PC-3 (cell line): ENCODE measurements at regions not wholly inside any gene's neighbourhood (a gene's known extent, or its start where the extent isn't known, plus 50 kb on each side); places are given as distances from the start of the nearest gene placed in this dataset.

Source experiments
- ATAC-seq: fragments of 200-7000 bp; cut with Tn5 transposase; 2 replicates; pipeline ENCODE4 v1.9.1; 2020; ENCODE audit warnings: mild to moderate bottlenecking, moderate library complexity
- BruUV-seq: library from RNA; stranded (reverse); fragments of 400-500 nt; replicated peaks from 2 replicates; lab custom pipeline; 2021; lab: Mats Ljungman, UMichigan
- CTCF ChIA-PET: fragments of 300-600 bp; sonication (Branson Sonifier 250); formaldehyde crosslinking; loops from one replicate; lab custom pipeline; 2022; ENCODE audit warnings: antibody characterized with exemption; lab: Charles Lee
- POLR2A ChIA-PET: fragments of 300-600 bp; sonication (Branson Sonifier 250); formaldehyde crosslinking; loops from one replicate; lab custom pipeline; 2022; ENCODE audit warnings: antibody characterized with exemption; ENCODE audit not compliant: unreplicated experiment; lab: Charles Lee
- DNase-seq: peaks from one replicate; pipeline ENCODE4 v3.0.0-alpha.2; 2015
- H2AFZ ChIP-seq: fragments of 300-600 bp; sonication (generic); 2 replicates; pipeline ENCODE4 v1.6.0; 2016; ENCODE audit warnings: antibody characterized with exemption, low read length
- H3F3A ChIP-seq: fragments of 300-600 bp; sonication (generic); one replicate; pipeline ENCODE4 v1.6.0; 2017; ENCODE audit warnings: antibody characterized with exemption, low read length, control low read depth, mild to moderate bottlenecking; ENCODE audit not compliant: unreplicated experiment
- H3K27ac ChIP-seq: fragments of 300-600 bp; sonication (generic); 2 replicates; pipeline ENCODE4 v1.5.1; 2016; ENCODE audit warnings: mild to moderate bottlenecking, low read length
- H3K27me3 ChIP-seq: fragments of 300-600 bp; sonication (generic); 2 replicates; pipeline ENCODE4 v1.6.1; 2016; ENCODE audit warnings: low read length, mixed read lengths
- H3K36me3 ChIP-seq: fragments of 300-600 bp; sonication (generic); 2 replicates; pipeline ENCODE4 v1.6.1; 2016; ENCODE audit warnings: low read depth, mixed run types, low read length, mixed read lengths
- H3K4me1 ChIP-seq: fragments of 300-600 bp; sonication (generic); 2 replicates; pipeline ENCODE4 v1.5.1; 2016; ENCODE audit warnings: low read length; ENCODE audit not compliant: insufficient read depth
- H3K4me2 ChIP-seq: fragments of 300-600 bp; sonication (generic); 2 replicates; pipeline ENCODE4 v1.6.0; 2016; ENCODE audit warnings: low read length
- H3K4me3 ChIP-seq: fragments of 300-600 bp; sonication (generic); 2 replicates; pipeline ENCODE4 v1.5.1; 2016; ENCODE audit warnings: mild to moderate bottlenecking, low read length, mixed read lengths
- H3K79me2 ChIP-seq: fragments of 300-600 bp; sonication (generic); 2 replicates; pipeline ENCODE4 v1.6.1; 2017; ENCODE audit warnings: low read length, mixed read lengths
- H3K9ac ChIP-seq: fragments of 300-600 bp; sonication (generic); 2 replicates; pipeline ENCODE4 v1.6.0; 2016; ENCODE audit warnings: mild to moderate bottlenecking, low read length
- H3K9me2 ChIP-seq: fragments of 300-600 bp; sonication (generic); replicated peaks from 2 replicates; pipeline ENCODE4 v1.6.1; 2016; ENCODE audit warnings: mixed run types, low read length, mixed read lengths
- H3K9me3 ChIP-seq: fragments of 300-600 bp; sonication (generic); 2 replicates; pipeline ENCODE4 v1.6.1; 2016; ENCODE audit warnings: low read length, mixed read lengths
- H4K20me1 ChIP-seq: fragments of 300-600 bp; sonication (generic); 2 replicates; pipeline ENCODE4 v1.6.1; 2016; ENCODE audit warnings: low read length, mixed read lengths
- EZH2 ChIP-seq: fragments of 300-600 bp; sonication (generic); IDR thresholded peaks from one replicate; pipeline ENCODE4 v1.6.1; 2017; ENCODE audit warnings: antibody characterized with exemption, mild to moderate bottlenecking, low read length; ENCODE audit not compliant: unreplicated experiment
- EZH2phosphoT487 ChIP-seq: fragments of 300-600 bp; sonication (generic); IDR thresholded peaks from 2 replicates; pipeline ENCODE4 v1.6.1; 2018; ENCODE audit warnings: mild to moderate bottlenecking, antibody characterized with exemption, low read length, borderline replicate concordance
- intact Hi-C: fragments of 100-400 bp; cut with micrococcal nuclease; formaldehyde crosslinking; loops from 2 replicates; pipeline ENCODE4 v1.9.0; 2023
- TF ChIP-seq, protein P1 (sequence below): fragments of 300-600 bp; sonication (generic); conservative IDR thresholded peaks from 2 replicates; pipeline ENCODE4 v1.5.1; 2017; ENCODE audit warnings: antibody characterized with exemption, low read depth, mild to moderate bottlenecking, low read length

DNA sequence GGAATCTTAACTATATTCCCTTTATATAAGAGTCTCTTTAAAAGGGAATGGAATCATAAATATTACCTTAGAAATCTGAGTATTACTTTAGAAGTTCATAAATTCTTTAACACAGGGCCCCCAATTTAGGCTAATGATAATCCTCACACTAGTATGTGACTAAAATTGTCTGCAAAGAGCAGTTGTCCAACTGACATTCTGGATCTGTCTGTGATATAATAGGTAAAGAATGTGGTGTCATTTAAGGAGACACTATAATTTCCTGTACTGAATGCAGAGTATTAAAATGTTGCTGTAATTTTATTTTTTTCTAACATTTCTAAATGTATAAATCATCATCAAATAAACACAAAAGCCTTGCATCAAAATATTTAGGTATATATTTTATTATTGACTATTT, 128.5 kb upstream of the DST start:
- POLR2A ChIA-PET: no interaction called here
- Histone ChIP-seq H2AFZ (no peak overlapping the region), H3F3A (no peaks in the 10 kb centered on the region), H3K4me2 (peak overlapping the region; percentile 47), H3K79me2 (peaks cover 36% of the 10 kb centered on the region), H3K4me3 (no peak overlapping the region), H3K27ac (no peak overlapping the region), H3K9me3 (no peaks in the 10 kb centered on the region), H3K27me3 (no peaks in the 10 kb centered on the region), H3K4me1 (peaks cover 33% of the 10 kb centered on the region), H4K20me1 (no peaks in the 10 kb centered on the region), H3K9me2 (no peaks in the 10 kb centered on the region), H3K36me3 (no peaks in the 10 kb centered on the region), H3K9ac (no peak overlapping the region)
- BruUV-seq: no TSS peak
- TF ChIP-seq EZH2: no peak
- no peak for TF ChIP-seq EZH2phosphoT487
- TF ChIP-seq, protein P1, sequence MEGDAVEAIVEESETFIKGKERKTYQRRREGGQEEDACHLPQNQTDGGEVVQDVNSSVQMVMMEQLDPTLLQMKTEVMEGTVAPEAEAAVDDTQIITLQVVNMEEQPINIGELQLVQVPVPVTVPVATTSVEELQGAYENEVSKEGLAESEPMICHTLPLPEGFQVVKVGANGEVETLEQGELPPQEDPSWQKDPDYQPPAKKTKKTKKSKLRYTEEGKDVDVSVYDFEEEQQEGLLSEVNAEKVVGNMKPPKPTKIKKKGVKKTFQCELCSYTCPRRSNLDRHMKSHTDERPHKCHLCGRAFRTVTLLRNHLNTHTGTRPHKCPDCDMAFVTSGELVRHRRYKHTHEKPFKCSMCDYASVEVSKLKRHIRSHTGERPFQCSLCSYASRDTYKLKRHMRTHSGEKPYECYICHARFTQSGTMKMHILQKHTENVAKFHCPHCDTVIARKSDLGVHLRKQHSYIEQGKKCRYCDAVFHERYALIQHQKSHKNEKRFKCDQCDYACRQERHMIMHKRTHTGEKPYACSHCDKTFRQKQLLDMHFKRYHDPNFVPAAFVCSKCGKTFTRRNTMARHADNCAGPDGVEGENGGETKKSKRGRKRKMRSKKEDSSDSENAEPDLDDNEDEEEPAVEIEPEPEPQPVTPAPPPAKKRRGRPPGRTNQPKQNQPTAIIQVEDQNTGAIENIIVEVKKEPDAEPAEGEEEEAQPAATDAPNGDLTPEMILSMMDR: no peak
- ATAC-seq: no peak
- DNase-seq: no peak
- CTCF ChIA-PET: no interaction called here
- intact Hi-C loops: no loop called here

DNA sequence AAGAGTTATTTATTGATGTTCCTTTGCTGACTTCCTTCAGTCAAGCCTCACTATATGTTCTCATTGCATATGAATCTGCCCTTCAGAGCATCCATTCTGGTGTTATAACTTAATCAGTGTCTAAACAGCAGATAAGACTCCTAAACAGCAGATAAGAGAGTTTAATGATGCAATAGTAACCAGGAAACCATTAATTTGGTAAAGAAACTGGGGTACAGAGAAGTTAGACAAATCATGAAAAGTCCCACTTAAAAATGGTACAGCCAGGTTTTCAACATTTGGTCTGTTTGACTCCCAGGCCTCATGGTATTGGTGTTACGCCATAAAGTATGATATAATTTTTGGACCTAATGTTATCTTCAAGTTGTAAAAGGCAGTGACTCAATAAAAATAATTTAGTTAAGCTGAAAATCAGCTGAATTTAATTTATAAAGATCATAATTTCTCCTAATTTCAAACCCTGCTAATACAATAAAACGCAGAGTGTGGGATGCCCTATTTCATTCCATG, 127.4 kb upstream of the DST start:
- Histone ChIP-seq H3K4me2 (no peak overlapping the region), H3K27me3 (no peaks in the 10 kb centered on the region), H3F3A (no peaks in the 10 kb centered on the region), H3K9me3 (no peaks in the 10 kb centered on the region), H3K9me2 (no peaks in the 10 kb centered on the region), H3K27ac (no peak overlapping the region), H4K20me1 (no peaks in the 10 kb centered on the region), H2AFZ (no peak overlapping the region), H3K4me1 (peaks cover 33% of the 10 kb centered on the region), H3K9ac (no peak overlapping the region), H3K79me2 (peaks cover 47% of the 10 kb centered on the region), H3K4me3 (no peak overlapping the region), H3K36me3 (no peaks in the 10 kb centered on the region)
- intact Hi-C loops: no loop called here
- TF ChIP-seq EZH2 (no peak), EZH2phosphoT487 (no peak)
- TF ChIP-seq, protein P1: no peak
- CTCF ChIA-PET: no interaction called here
- BruUV-seq: no TSS peak
- POLR2A ChIA-PET: no interaction called here
- no peak for ATAC-seq
- no peak for DNase-seq

DNA sequence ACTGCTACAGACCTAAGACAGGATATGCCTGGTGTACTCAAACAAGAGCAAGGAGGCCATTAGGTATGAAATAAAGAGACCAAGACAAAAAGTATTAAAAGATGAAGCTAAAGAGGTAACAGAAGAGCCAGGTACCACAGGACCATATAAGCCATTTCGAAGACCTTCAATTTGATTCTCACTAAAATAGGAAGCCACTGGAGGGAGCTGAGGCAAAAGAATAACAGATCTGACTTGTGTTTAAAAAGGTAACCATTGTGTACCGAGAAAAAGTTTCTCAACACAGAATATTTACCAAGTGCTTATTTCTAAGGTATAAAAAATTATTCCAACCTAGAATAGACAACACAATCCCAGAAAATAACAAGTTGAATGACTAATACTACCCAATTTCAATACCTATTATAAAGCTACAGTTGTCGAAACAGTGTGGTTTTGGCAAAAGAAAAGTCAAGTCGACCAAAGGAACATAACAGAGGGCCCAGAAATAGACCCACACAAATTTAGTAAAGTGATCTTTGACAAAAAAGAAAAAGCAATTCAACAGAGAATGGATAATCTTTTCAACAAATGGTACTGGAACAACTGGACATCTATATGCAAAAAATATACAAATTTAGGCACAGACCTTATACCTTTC, 125.3 kb upstream of the DST start:
- peak; percentile 21 for DNase-seq
- no TSS peak for BruUV-seq
- Histone ChIP-seq H3K79me2 (peaks cover 49% of the 10 kb centered on the region), H3K27ac (no peak overlapping the region), H4K20me1 (no peaks in the 10 kb centered on the region), H3K36me3 (no peaks in the 10 kb centered on the region), H3K4me1 (peaks cover 40% of the 10 kb centered on the region), H2AFZ (no peak overlapping the region), H3K9me3 (no peaks in the 10 kb centered on the region), H3K4me2 (no peak overlapping the region), H3K4me3 (no peak overlapping the region), H3K27me3 (no peaks in the 10 kb centered on the region), H3K9ac (no peak overlapping the region), H3F3A (no peaks in the 10 kb centered on the region), H3K9me2 (no peaks in the 10 kb centered on the region)
- ATAC-seq: no peak
- POLR2A ChIA-PET: interaction anchor here (1.2 kb wide), 1 partner anchor 76 kb away, joined by 3 read pairs; no protein-coding TSS in a partner anchor
- CTCF ChIA-PET: interaction anchor here (1.0 kb wide), 1 partner anchor 76 kb away, joined by 5 read pairs; no protein-coding TSS in a partner anchor
- intact Hi-C loops: loop anchor here (1.0 to 2.0 kb wide), 2 partner anchors 73 to 83 kb away; no protein-coding TSS in a partner anchor
- TF ChIP-seq, protein P1: peak; percentile 44; the same call in 1 of the 2 replicates
- no peak for TF ChIP-seq EZH2phosphoT487
- no peak for TF ChIP-seq EZH2
